ENCODE measurements at regions not wholly inside any gene's neighbourhood (a gene's known extent, or its start where the extent isn't known, plus 50 kb on each side); places are given as distances from the start of the nearest gene placed in this dataset.

DNA sequence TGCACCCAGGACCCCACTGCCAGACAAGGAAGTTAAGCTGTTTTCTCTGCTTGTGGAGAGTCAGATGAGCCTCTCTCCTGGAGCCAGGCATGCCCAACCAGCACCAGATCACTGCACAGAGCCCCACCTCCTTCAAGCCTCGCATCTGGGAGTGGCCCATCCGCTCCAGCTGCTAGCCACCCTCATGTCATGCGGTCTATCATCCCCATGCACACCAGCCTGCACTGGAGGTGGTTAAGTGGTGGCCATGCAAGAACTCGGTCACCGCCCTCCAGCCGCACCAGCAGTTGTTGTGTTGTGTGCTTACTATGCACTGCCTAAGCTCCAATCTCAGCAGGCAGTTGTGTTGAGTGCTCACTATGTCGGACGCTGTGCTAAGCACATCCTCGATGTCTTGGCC lies 177.9 kb upstream of the SLC14A2 start:
- CTCF ChIA-PET: no interaction called here
- TF ChIP-seq CTCF (IDR thresholded peaks at IDR 0.05; ENCODE audit: insufficient read depth in 1 of 2, low read depth in 1 of 2, low read length in 1 of 2, severe bottlenecking in 1 of 2, unreplicated experiment in 1 of 2): no peak

DNA sequence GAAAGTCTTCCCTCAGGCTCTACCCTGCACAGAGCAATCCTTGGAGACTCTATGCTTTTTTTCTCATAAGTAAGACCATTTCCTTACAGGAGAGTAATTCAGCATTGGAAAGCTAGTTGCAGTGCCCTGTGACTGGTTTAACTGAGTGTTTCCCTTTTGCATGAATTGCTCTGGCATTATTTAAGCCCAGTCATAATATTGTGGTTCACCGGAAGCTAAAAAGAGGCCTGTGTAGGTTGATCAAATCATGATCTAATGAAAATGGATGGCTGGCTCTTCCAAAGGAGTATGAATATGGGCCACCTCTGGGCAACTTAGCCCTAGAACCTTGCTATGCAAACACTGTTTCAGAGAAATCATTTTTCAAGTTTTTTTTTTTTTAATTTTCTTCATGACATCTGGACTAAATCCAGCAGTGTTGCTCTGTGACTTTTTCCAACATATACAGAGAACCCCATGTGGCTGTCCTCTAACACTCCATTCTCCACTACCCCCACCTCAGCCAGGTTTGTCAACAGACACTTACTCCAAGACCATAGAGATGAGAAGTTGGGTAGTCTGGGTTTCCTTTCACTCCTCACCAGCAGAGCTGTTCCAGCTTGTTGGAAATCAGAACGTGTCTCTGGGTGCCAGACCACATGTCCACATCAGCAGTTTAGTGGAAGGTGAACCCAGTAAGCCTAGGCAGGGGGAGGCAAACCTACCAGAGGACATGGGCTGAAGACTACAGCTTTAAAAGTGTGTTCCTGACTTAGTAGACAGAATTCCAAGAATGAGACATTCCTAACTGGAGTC lies 175.2 kb upstream of the SLC14A2 start:
- no peak overlapping the region for H3K27ac Mint-ChIP-seq (ENCODE audit: unreplicated experiment)
- DNase-seq: no peak
- no peaks in the 10 kb centered on the region for H3K9me3 Mint-ChIP-seq (ENCODE audit: unreplicated experiment)
- no peak for TF ChIP-seq CTCF (IDR thresholded peaks at IDR 0.05; ENCODE audit: insufficient read depth in 1 of 2, low read depth in 1 of 2, low read length in 1 of 2, severe bottlenecking in 1 of 2, unreplicated experiment in 1 of 2)
- ChIA-PET POLR2A (no interaction called here), CTCF (no interaction called here)
- Histone ChIP-seq H3K4me1 (no peaks in the 10 kb centered on the region), H3K27me3 (replicated peaks; ENCODE audit: control insufficient read depth, insufficient read depth, low read length) (no peaks in the 10 kb centered on the region), H3K4me3 (ENCODE audit: low read depth, low read length) (no peak overlapping the region), H3K36me3 (ENCODE audit: control insufficient read depth, insufficient read depth, low read length) (no peaks in the 10 kb centered on the region), H3K9me3 (no peaks in the 10 kb centered on the region)
- no peaks in the 10 kb centered on the region for H3K4me1 Mint-ChIP-seq (ENCODE audit: low read depth, unreplicated experiment)
- no peaks in the 10 kb centered on the region for H3K27me3 Mint-ChIP-seq (ENCODE audit: insufficient read depth, unreplicated experiment)
- H3K4me3 Mint-ChIP-seq (ENCODE audit: unreplicated experiment): no peak overlapping the region
- no TSS peak for BruUV-seq (replicated peaks)
- intact Hi-C loops (cut with micrococcal nuclease; ENCODE audit: unreplicated experiment): loop anchor here (10.0 kb wide), 1 partner anchor 125 kb away; no protein-coding TSS in a partner anchor
- no peaks in the 10 kb centered on the region for H3K36me3 Mint-ChIP-seq (ENCODE audit: insufficient read depth, unreplicated experiment)

More for the DNA sequence above, 177.9 kb upstream of the SLC14A2 start:
- Mint-ChIP-seq H3K36me3 (ENCODE audit: insufficient read depth, unreplicated experiment) (no peaks in the 10 kb centered on the region), H3K27me3 (ENCODE audit: insufficient read depth, unreplicated experiment) (no peaks in the 10 kb centered on the region), H3K27ac (ENCODE audit: unreplicated experiment) (no peak overlapping the region), H3K9me3 (ENCODE audit: unreplicated experiment) (no peaks in the 10 kb centered on the region), H3K4me3 (ENCODE audit: unreplicated experiment) (no peak overlapping the region), H3K4me1 (ENCODE audit: low read depth, unreplicated experiment) (no peaks in the 10 kb centered on the region)
- no peaks in the 10 kb centered on the region for H3K27me3 ChIP-seq (replicated peaks; ENCODE audit: control insufficient read depth, insufficient read depth, low read length)
- H3K4me3 ChIP-seq (ENCODE audit: low read depth, low read length): no peak overlapping the region
- no TSS peak for BruUV-seq (replicated peaks)
- no peaks in the 10 kb centered on the region for H3K4me1 ChIP-seq
- H3K9me3 ChIP-seq: no peaks in the 10 kb centered on the region
- POLR2A ChIA-PET: no interaction called here
- no peak for DNase-seq
- intact Hi-C loops (cut with micrococcal nuclease; ENCODE audit: unreplicated experiment): no loop called here
- no peaks in the 10 kb centered on the region for H3K36me3 ChIP-seq (ENCODE audit: control insufficient read depth, insufficient read depth, low read length)

GRCh38 chr18:45441110-45441847 lies 174.0 kb upstream of the SLC14A2 start:
- Mint-ChIP-seq H3K36me3 (ENCODE audit: insufficient read depth, unreplicated experiment) (no peaks in the 10 kb centered on the region), H3K4me1 (ENCODE audit: low read depth, unreplicated experiment) (no peaks in the 10 kb centered on the region), H3K27me3 (ENCODE audit: insufficient read depth, unreplicated experiment) (no peaks in the 10 kb centered on the region), H3K4me3 (ENCODE audit: unreplicated experiment) (no peak overlapping the region), H3K27ac (ENCODE audit: unreplicated experiment) (no peak overlapping the region), H3K9me3 (ENCODE audit: unreplicated experiment) (no peaks in the 10 kb centered on the region)
- TF ChIP-seq CTCF (IDR thresholded peaks at IDR 0.05; ENCODE audit: insufficient read depth in 1 of 2, low read depth in 1 of 2, low read length in 1 of 2, severe bottlenecking in 1 of 2, unreplicated experiment in 1 of 2): peak; percentile 7 to 12
- intact Hi-C loops (cut with micrococcal nuclease; ENCODE audit: unreplicated experiment): loop anchor here (10.0 kb wide), 1 partner anchor 124 kb away; no protein-coding TSS in a partner anchor
- H3K36me3 ChIP-seq (ENCODE audit: control insufficient read depth, insufficient read depth, low read length): no peaks in the 10 kb centered on the region
- no peaks in the 10 kb centered on the region for H3K27me3 ChIP-seq (replicated peaks; ENCODE audit: control insufficient read depth, insufficient read depth, low read length)
- no peaks in the 10 kb centered on the region for H3K4me1 ChIP-seq
- H3K9me3 ChIP-seq: no peaks in the 10 kb centered on the region
- ChIA-PET CTCF (no interaction called here), POLR2A (no interaction called here)
- no peak for DNase-seq
- no TSS peak for BruUV-seq (replicated peaks)
- H3K4me3 ChIP-seq (ENCODE audit: low read depth, low read length): no peak overlapping the region

Data from Caco-2 (cell line).